Stimulated activated naive CD8-positive, alpha-beta T cell treated with anti-CD3 and anti-CD28 coated beads, Interleukin-15, amount 100 ng/mL, for 72 hours (primary cell): ENCODE measurements at regions not wholly inside any gene's neighbourhood (a gene's known extent, or its start where the extent isn't known, plus 50 kb on each side); places are given as distances from the start of the nearest gene placed in this dataset.

ENCODE experiments used
- ATAC-seq: fragments of 150-1000 bp; cut with Tn5 transposase; 2 replicates; pipeline ENCODE4 v1.10.0; 2021; ENCODE audit warnings: mild to moderate bottlenecking, moderate library complexity
- DNase-seq, 2 donors: peaks; one replicate each; pipeline ENCODE4 v3.0.0; 2021 to 2022
- H3K27ac Mint-ChIP-seq, 2 donors: one replicate each; pipeline ENCODE4 v1.8.0; 2022; ENCODE audit warnings: mild to moderate bottlenecking in 2 of 2, mixed read lengths in 2 of 2, moderate library complexity in 2 of 2
- H3K27me3 Mint-ChIP-seq: one replicate; pipeline ENCODE4 v1.8.0; 2022; ENCODE audit warnings: mixed read lengths
- H3K4me1 Mint-ChIP-seq: one replicate; pipeline ENCODE4 v1.8.0; 2022; ENCODE audit warnings: mild to moderate bottlenecking, mixed read lengths
- H3K4me3 Mint-ChIP-seq, 2 donors: one replicate each; pipeline ENCODE4 v1.8.0; 2022; ENCODE audit warnings: mild to moderate bottlenecking in 2 of 2, mixed read lengths in 2 of 2, moderate library complexity in 1 of 2
- H3K9me3 Mint-ChIP-seq, 2 donors: one replicate each; pipeline ENCODE4 v1.8.0; 2022; ENCODE audit warnings: mixed read lengths in 2 of 2

DNA sequence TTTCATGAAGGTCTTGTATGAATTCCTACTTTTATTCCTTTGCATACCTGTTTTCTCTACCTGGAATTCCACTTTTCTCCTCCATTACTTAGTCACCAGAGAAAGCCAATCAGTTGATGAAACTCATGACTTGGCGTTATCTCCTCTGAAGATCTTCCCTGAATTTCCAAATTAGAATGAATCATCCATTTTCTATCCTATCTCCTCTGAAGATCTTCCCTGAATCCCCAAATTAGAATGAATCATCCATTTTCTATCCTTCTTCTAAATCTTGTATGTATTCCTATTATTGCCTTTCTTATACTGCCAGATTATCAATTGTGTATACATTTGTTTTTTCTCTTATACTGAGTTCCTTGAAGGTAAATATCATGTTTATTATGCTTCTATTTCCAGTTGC, 440.4 kb downstream of the CCDC85A start:
- no peak overlapping the region for H3K27ac Mint-ChIP-seq
- H3K4me3 Mint-ChIP-seq, result no peak overlapping the region
- no peak for ATAC-seq
- no peaks in the 10 kb centered on the region for H3K27me3 Mint-ChIP-seq
- H3K9me3 Mint-ChIP-seq, result peaks cover 8 to 12% of the 10 kb centered on the region in 2 donors
- DNase-seq, result no peak
- H3K4me1 Mint-ChIP-seq, result no peaks in the 10 kb centered on the region

GRCh38 chr2:56626927-56627326, 443.1 kb downstream of the CCDC85A start:
- Mint-ChIP-seq H3K27ac (no peak overlapping the region), H3K27me3 (no peaks in the 10 kb centered on the region), H3K4me3 (no peak overlapping the region), H3K4me1 (no peaks in the 10 kb centered on the region), H3K9me3 (peaks cover 12 to 13% of the 10 kb centered on the region in 2 donors)
- no peak for ATAC-seq
- DNase-seq, result no peak

- DNase-seq (no peak), ATAC-seq (no peak)
- no peaks in the 10 kb centered on the region for H3K27me3 Mint-ChIP-seq
- H3K9me3 Mint-ChIP-seq, result peaks cover 8 to 18% of the 10 kb centered on the region in 2 donors
- H3K4me3 Mint-ChIP-seq, result no peak overlapping the region
- H3K4me1 Mint-ChIP-seq, result no peaks in the 10 kb centered on the region
- no peak overlapping the region for H3K27ac Mint-ChIP-seq
These were observed 446.5 kb downstream of the CCDC85A start for GRCh38 chr2:56630286-56630685.

- Mint-ChIP-seq H3K9me3 (peaks cover 5 to 8% of the 10 kb centered on the region in 2 donors), H3K4me1 (no peaks in the 10 kb centered on the region), H3K27me3 (no peaks in the 10 kb centered on the region), H3K27ac (no peak overlapping the region), H3K4me3 (no peak overlapping the region)
- DNase-seq (no peak), ATAC-seq (no peak)
These were observed 464.2 kb downstream of the CCDC85A start for GRCh38 chr2:56647997-56648396.

- H3K27ac Mint-ChIP-seq, result no peak overlapping the region
- H3K4me3 Mint-ChIP-seq, result no peak overlapping the region
- H3K9me3 Mint-ChIP-seq, result peaks cover under 1 to 5% of the 10 kb centered on the region in 2 donors
- ATAC-seq (no peak), DNase-seq (no peak)
- no peaks in the 10 kb centered on the region for H3K27me3 Mint-ChIP-seq
- no peaks in the 10 kb centered on the region for H3K4me1 Mint-ChIP-seq
These were observed 465.0 kb downstream of the CCDC85A start for GRCh38 chr2:56648802-56649201.

DNA sequence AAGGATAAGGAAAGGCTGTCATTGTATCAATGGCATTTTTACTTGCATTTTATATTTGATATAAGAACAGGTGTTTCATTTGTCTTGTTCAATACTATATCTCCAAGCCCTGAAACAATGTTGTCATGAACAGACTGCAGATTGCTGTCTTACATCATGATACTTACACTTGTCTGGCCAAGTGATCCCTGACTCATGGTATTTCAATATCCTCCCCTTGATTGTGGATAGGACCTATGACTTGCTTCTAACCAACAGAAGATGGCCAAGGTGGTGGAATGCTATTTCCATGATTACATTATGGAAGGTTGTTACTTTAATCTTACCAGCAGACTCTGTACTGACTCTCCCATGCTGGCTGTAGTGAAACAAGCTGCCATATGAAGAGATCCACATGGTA, 471.1 kb downstream of the CCDC85A start:
- DNase-seq (no peak), ATAC-seq (no peak)
- H3K27ac Mint-ChIP-seq, result no peak overlapping the region
- H3K4me3 Mint-ChIP-seq, result no peak overlapping the region
- no peaks in the 10 kb centered on the region for H3K4me1 Mint-ChIP-seq
- peaks cover 0 to 9% of the 10 kb centered on the region in 2 donors for H3K9me3 Mint-ChIP-seq
- H3K27me3 Mint-ChIP-seq, result no peaks in the 10 kb centered on the region

DNA sequence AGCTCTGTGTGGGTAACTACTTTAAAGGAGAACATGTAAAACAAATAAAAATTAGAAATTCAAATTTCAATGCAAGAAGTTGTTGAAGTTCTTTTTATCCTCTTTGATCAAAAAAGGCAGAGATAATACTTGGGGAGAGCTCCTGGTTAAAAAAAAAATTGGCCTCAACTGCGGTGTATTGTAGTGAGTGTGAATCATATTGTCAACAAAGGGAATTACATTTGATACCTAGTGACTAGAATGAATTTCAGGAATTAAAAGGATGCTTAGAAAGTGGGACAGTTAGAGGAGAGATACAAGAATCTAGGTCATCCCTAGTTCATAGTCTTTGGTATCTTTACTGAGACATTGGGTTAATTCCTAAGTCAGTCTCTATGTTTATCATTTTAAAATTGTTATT, 473.0 kb downstream of the CCDC85A start:
- H3K4me3 Mint-ChIP-seq, result no peak overlapping the region
- H3K9me3 Mint-ChIP-seq, result peaks cover 0 to 9% of the 10 kb centered on the region in 2 donors
- H3K27me3 Mint-ChIP-seq, result no peaks in the 10 kb centered on the region
- DNase-seq (no peak), ATAC-seq (no peak)
- H3K27ac Mint-ChIP-seq, result no peak overlapping the region
- H3K4me1 Mint-ChIP-seq, result no peaks in the 10 kb centered on the region

DNA sequence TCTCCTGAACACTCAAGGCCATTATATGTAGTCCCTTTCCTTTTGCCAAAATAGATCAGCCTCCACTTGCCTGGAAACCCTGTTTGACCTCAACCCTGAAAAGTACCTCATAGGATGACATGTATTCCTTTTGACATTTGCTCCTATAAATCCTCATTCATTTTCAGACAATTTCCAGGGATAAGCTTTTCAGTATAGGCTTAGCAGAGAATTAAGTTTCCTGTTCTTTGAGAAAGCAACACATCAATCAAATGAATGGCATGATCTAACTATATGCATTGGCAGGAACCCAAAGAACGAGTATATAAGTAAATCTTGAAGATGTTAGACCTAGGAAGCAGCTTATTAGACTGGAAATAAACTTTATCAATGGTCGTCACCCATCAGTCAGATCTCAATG, 483.0 kb downstream of the CCDC85A start:
- H3K27ac Mint-ChIP-seq, result no peak overlapping the region
- H3K4me1 Mint-ChIP-seq, result no peaks in the 10 kb centered on the region
- H3K4me3 Mint-ChIP-seq, result no peak overlapping the region
- H3K9me3 Mint-ChIP-seq, result peaks cover 7 to 15% of the 10 kb centered on the region in 2 donors
- ATAC-seq, result no peak
- no peaks in the 10 kb centered on the region for H3K27me3 Mint-ChIP-seq
- DNase-seq, result no peak

DNA sequence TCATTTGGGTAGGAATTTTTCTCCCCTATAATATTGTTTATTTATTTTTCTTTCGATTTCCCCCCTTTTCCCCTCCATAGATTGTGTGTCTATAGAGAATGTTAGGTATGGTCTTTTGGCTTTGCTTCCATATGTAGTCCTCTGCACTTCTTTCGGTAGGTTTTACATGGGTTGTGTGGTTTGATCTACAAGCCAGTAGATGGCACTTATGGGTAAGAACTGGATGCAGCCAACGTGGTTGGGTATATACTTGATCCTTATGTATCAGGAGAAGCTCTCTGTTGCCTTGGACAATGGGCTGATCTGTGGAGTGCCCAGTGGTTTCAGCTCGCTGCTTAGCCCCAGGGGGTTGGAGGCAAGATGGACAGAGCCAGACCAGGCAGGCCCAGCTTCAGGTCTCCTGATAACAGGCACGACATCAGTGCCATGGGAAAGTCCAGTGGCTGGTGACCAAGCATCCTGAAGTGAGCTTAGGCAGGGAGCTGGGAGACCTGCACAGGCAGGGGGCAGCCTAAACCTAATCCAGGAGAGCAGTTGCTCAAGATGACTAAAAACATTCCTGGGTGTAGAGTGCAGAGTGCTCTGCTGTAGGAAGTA, 488.3 kb downstream of the CCDC85A start:
- H3K4me1 Mint-ChIP-seq, result no peaks in the 10 kb centered on the region
- no peaks in the 10 kb centered on the region for H3K27me3 Mint-ChIP-seq
- H3K9me3 Mint-ChIP-seq, result peaks cover 10 to 16% of the 10 kb centered on the region in 2 donors
- no peak overlapping the region for H3K27ac Mint-ChIP-seq
- H3K4me3 Mint-ChIP-seq, result no peak overlapping the region
- no peak for ATAC-seq
- DNase-seq, result no peak

- Mint-ChIP-seq H3K9me3 (peaks cover 8 to 16% of the 10 kb centered on the region in 2 donors), H3K4me3 (no peak overlapping the region), H3K4me1 (no peaks in the 10 kb centered on the region), H3K27me3 (no peaks in the 10 kb centered on the region), H3K27ac (no peak overlapping the region)
- ATAC-seq, result no peak
- no peak for DNase-seq
These were observed 490.3 kb downstream of the CCDC85A start for GRCh38 chr2:56674084-56674483.

GRCh38 chr2:56676966-56677365, 493.2 kb downstream of the CCDC85A start:
- Mint-ChIP-seq H3K4me3 (no peak overlapping the region), H3K27ac (no peak overlapping the region), H3K4me1 (no peaks in the 10 kb centered on the region), H3K9me3 (peaks cover 2 to 15% of the 10 kb centered on the region in 2 donors), H3K27me3 (no peaks in the 10 kb centered on the region)
- ATAC-seq (no peak), DNase-seq (no peak)

GRCh38 chr2:56680971-56681631, 497.3 kb downstream of the CCDC85A start:
- no peaks in the 10 kb centered on the region for H3K27me3 Mint-ChIP-seq
- no peak for ATAC-seq
- no peaks in the 10 kb centered on the region for H3K4me1 Mint-ChIP-seq
- H3K9me3 Mint-ChIP-seq, result peaks cover 0 to 6% of the 10 kb centered on the region in 2 donors
- H3K4me3 Mint-ChIP-seq, result no peak overlapping the region
- H3K27ac Mint-ChIP-seq, result no peak overlapping the region
- no peak for DNase-seq

- no peak for DNase-seq
- Mint-ChIP-seq H3K27me3 (no peaks in the 10 kb centered on the region), H3K4me3 (no peak overlapping the region)
These were observed 498.0 kb downstream of the CCDC85A start for GRCh38 chr2:56681659-56682396.

GRCh38 chr2:56682397-56682760, 498.6 kb downstream of the CCDC85A start:
- Mint-ChIP-seq H3K27me3 (no peaks in the 10 kb centered on the region), H3K27ac (no peak overlapping the region), H3K4me3 (no peak overlapping the region), H3K9me3 (peaks cover 0 to 6% of the 10 kb centered on the region in 2 donors), H3K4me1 (no peaks in the 10 kb centered on the region)
- DNase-seq (no peak), ATAC-seq (no peak)

More at GRCh38 chr2:56681659-56682396, 498.0 kb downstream of the CCDC85A start:
- H3K4me1 Mint-ChIP-seq, result no peaks in the 10 kb centered on the region
- ATAC-seq, result no peak
- H3K27ac Mint-ChIP-seq, result no peak overlapping the region
- peaks cover 0 to 6% of the 10 kb centered on the region in 2 donors for H3K9me3 Mint-ChIP-seq

- H3K27me3 Mint-ChIP-seq, result no peaks in the 10 kb centered on the region
- peaks cover 5 to 8% of the 10 kb centered on the region in 2 donors for H3K9me3 Mint-ChIP-seq
- DNase-seq (no peak), ATAC-seq (no peak)
- H3K27ac Mint-ChIP-seq, result no peak overlapping the region
- no peak overlapping the region for H3K4me3 Mint-ChIP-seq
- H3K4me1 Mint-ChIP-seq, result no peaks in the 10 kb centered on the region
These were observed 500.5 kb downstream of the CCDC85A start for GRCh38 chr2:56684327-56684726.

- no peaks in the 10 kb centered on the region for H3K4me1 Mint-ChIP-seq
- no peaks in the 10 kb centered on the region for H3K27me3 Mint-ChIP-seq
- ATAC-seq (no peak), DNase-seq (no peak)
- peaks cover 5 to 8% of the 10 kb centered on the region in 2 donors for H3K9me3 Mint-ChIP-seq
- H3K27ac Mint-ChIP-seq, result no peak overlapping the region
- H3K4me3 Mint-ChIP-seq, result no peak overlapping the region
These were observed 501.4 kb downstream of the CCDC85A start for GRCh38 chr2:56685205-56685604.
